Loucy (cell line): ENCODE measurements at regions not wholly inside any gene's neighbourhood (a gene's known extent, or its start where the extent isn't known, plus 50 kb on each side); places are given as distances from the start of the nearest gene placed in this dataset.
A peak's percentile ranks its signal among the peaks of the same experiment; 100 is the strongest.

Experiments
- H2AFZ ChIP-seq: fragments of 200-600 bp; sonication (generic); 2 replicates; pipeline ENCODE4 v1.6.0; 2016; ENCODE audit warnings: antibody characterized with exemption, mild to moderate bottlenecking, low read length, moderate library complexity
- H3F3A ChIP-seq: fragments of 200-600 bp; 2 replicates; pipeline ENCODE4 v1.6.0; 2016; ENCODE audit warnings: antibody characterized with exemption, low read depth, mild to moderate bottlenecking
- H3K27me3 ChIP-seq: fragments of 200-600 bp; sonication (generic); 2 replicates; pipeline ENCODE4 v1.6.1; 2014; ENCODE audit warnings: low read length, mild to moderate bottlenecking; ENCODE audit not compliant: insufficient read depth, poor library complexity, severe bottlenecking
- H3K36me3 ChIP-seq: fragments of 200-600 bp; sonication (generic); 2 replicates; pipeline ENCODE4 v1.6.1; 2016; ENCODE audit warnings: low read length; ENCODE audit not compliant: insufficient read depth
- H3K4me1 ChIP-seq: fragments of 200-600 bp; sonication (generic); 2 replicates; pipeline ENCODE4 v1.5.1; 2014; ENCODE audit warnings: low read length, mild to moderate bottlenecking; ENCODE audit not compliant: insufficient read depth, poor library complexity, severe bottlenecking
- H3K4me2 ChIP-seq: fragments of 200-600 bp; sonication (generic); 2 replicates; pipeline ENCODE4 v1.6.0; 2014; ENCODE audit warnings: antibody characterized with exemption, low read length, low read depth, mild to moderate bottlenecking; ENCODE audit not compliant: poor library complexity, severe bottlenecking
- H3K4me3 ChIP-seq: fragments of 200-600 bp; sonication (generic); 2 replicates; pipeline ENCODE4 v1.5.1; 2014; ENCODE audit warnings: low read length, mild to moderate bottlenecking, mixed read lengths; ENCODE audit not compliant: poor library complexity, severe bottlenecking
- H3K79me2 ChIP-seq: fragments of 200-600 bp; sonication (generic); 2 replicates; pipeline ENCODE4 v1.6.1; 2014; ENCODE audit warnings: low read length; ENCODE audit not compliant: insufficient read depth
- H3K9ac ChIP-seq: fragments of 200-600 bp; sonication (generic); 2 replicates; pipeline ENCODE4 v1.6.0; 2014; ENCODE audit warnings: mild to moderate bottlenecking, low read depth, low read length, moderate library complexity; ENCODE audit not compliant: poor library complexity, severe bottlenecking
- H3K9me2 ChIP-seq: fragments of 200-600 bp; sonication (generic); replicated peaks from 2 replicates; pipeline ENCODE4 v1.6.1; 2016; ENCODE audit warnings: low read depth, low read length, mixed read lengths
- H3K9me3 ChIP-seq: fragments of 200-600 bp; sonication (generic); 2 replicates; pipeline ENCODE4 v1.6.1; 2014; ENCODE audit warnings: mild to moderate bottlenecking, antibody characterized with exemption, low read length, low read depth; ENCODE audit not compliant: insufficient read depth
- H4K20me1 ChIP-seq: fragments of 200-600 bp; sonication (generic); 2 replicates; pipeline ENCODE4 v1.6.0; 2014; ENCODE audit warnings: antibody characterized with exemption, low read length, mild to moderate bottlenecking; ENCODE audit not compliant: insufficient read depth, poor library complexity, severe bottlenecking
- CTCF ChIP-seq: fragments of 200-600 bp; sonication (generic); conservative IDR thresholded peaks from 2 replicates; pipeline ENCODE4 v1.5.1; 2014; ENCODE audit warnings: mild to moderate bottlenecking, antibody characterized with exemption, low read length
- EZH2phosphoT487 ChIP-seq: fragments of 200-600 bp; IDR thresholded peaks from 2 replicates; pipeline ENCODE4 v1.6.1; 2018; ENCODE audit warnings: antibody characterized with exemption, mild to moderate bottlenecking, moderate library complexity, borderline replicate concordance

DNA sequence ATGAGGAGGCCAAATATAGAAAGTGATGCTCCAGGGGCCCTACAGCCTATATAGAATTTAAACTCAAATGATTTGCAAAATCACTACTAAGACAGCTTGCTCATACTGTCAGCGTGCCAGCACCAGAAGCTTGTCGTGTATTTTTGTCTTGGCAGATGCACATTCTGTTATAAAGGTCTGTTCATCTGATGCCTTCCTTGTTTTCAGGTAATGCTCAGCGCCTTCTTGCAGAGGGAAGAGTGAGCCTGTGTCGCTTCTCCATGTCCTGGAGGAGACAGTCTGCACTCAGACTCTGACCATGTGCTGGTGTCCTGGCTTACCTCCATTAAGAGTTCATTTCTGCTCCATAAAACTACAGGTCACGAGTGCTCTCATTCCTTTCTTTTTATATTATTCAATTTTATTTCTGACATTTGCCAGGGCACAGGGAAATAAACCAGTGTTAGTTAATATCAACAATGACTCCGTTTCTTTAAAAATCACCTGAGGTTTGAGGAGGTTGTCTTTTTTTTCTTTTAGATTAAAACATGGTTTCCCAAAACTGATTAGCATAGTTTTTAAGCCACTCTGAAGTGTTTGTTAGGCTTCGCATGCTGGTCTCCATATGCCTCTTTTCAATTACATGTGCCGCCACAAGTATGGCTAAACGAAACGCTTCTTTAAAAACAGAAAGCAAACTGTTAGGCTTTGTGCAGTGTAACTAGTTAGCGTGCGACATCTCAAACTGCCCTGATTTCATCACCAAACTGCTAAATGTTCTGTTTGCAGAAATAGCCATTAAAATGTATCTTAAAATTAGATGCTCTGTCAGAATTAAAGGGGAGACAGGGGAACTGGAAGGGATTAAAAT is 215.2 kb upstream of the GK2 start:
- no peaks in the 10 kb centered on the region for H3F3A ChIP-seq
- no peaks in the 10 kb centered on the region for H4K20me1 ChIP-seq
- no peak overlapping the region for H3K9ac ChIP-seq
- TF ChIP-seq CTCF (no peak), EZH2phosphoT487 (no peak)
- H2AFZ ChIP-seq: peak overlapping the region; percentile 41; the same call in 1 of the 2 replicates
- peaks cover 9% of the 10 kb centered on the region for H3K4me1 ChIP-seq
- H3K9me3 ChIP-seq: no peaks in the 10 kb centered on the region
- H3K27me3 ChIP-seq: no peaks in the 10 kb centered on the region
- no peaks in the 10 kb centered on the region for H3K9me2 ChIP-seq
- H3K79me2 ChIP-seq: no peaks in the 10 kb centered on the region
- no peak overlapping the region for H3K4me3 ChIP-seq
- H3K4me2 ChIP-seq: no peak overlapping the region
- no peaks in the 10 kb centered on the region for H3K36me3 ChIP-seq

DNA sequence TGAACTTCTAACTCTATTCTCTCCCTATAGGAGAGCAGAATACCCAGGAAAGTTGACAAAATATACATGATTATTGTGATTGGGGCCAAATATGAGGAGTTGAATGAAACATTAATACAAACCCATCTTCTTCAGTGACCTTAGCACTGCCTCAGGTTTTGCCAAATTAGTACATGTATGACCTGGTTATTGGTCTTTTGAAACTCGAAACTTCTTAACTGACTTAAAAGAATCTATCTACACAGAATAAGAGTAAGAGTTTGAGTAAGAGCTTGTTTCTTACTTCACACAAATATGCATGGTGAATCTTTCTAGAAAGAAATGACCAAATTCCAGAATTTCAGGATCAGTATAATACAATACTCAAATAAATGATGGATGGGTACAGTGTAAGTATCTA is 213.0 kb upstream of the GK2 start:
- H3K4me1 ChIP-seq: peaks cover 6% of the 10 kb centered on the region
- no peak overlapping the region for H3K9ac ChIP-seq
- H3K9me2 ChIP-seq: no peaks in the 10 kb centered on the region
- no peaks in the 10 kb centered on the region for H3F3A ChIP-seq
- H3K9me3 ChIP-seq: no peaks in the 10 kb centered on the region
- no peaks in the 10 kb centered on the region for H3K79me2 ChIP-seq
- no peaks in the 10 kb centered on the region for H3K36me3 ChIP-seq
- no peaks in the 10 kb centered on the region for H4K20me1 ChIP-seq
- H3K27me3 ChIP-seq: no peaks in the 10 kb centered on the region
- TF ChIP-seq CTCF (no peak), EZH2phosphoT487 (no peak)
- no peak overlapping the region for H2AFZ ChIP-seq
- no peak overlapping the region for H3K4me3 ChIP-seq
- no peak overlapping the region for H3K4me2 ChIP-seq

DNA sequence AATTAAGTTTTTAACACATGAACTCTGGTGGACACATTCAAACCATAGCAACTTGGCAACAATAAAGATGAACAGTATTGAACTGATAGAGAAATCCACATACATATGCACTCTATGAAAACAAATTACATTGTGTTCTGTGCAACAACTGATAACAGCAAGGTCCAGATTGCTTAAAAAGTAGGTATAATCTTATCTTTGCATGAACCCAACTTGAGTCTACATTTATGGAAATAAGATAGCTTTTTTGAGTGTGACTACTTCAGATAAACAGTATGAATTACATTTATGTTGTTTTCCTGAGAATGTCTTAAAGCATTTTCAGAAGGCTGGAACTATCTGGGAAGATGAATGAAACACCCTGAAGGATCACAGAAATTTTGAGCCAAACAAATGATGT is 212.6 kb upstream of the GK2 start:
- H2AFZ ChIP-seq: no peak overlapping the region
- no peaks in the 10 kb centered on the region for H3K27me3 ChIP-seq
- no peak overlapping the region for H3K4me3 ChIP-seq
- no peaks in the 10 kb centered on the region for H3K9me3 ChIP-seq
- H3K36me3 ChIP-seq: no peaks in the 10 kb centered on the region
- no peaks in the 10 kb centered on the region for H4K20me1 ChIP-seq
- no peaks in the 10 kb centered on the region for H3K79me2 ChIP-seq
- peaks cover 2% of the 10 kb centered on the region for H3K4me1 ChIP-seq
- no peak overlapping the region for H3K9ac ChIP-seq
- TF ChIP-seq CTCF: no peak
- no peak for TF ChIP-seq EZH2phosphoT487
- H3F3A ChIP-seq: no peaks in the 10 kb centered on the region
- no peak overlapping the region for H3K4me2 ChIP-seq
- H3K9me2 ChIP-seq: no peaks in the 10 kb centered on the region
